ENCODE measurements at regions not wholly inside any gene's neighbourhood (a gene's known extent, or its start where the extent isn't known, plus 50 kb on each side); places are given as distances from the start of the nearest gene placed in this dataset.

DNA sequence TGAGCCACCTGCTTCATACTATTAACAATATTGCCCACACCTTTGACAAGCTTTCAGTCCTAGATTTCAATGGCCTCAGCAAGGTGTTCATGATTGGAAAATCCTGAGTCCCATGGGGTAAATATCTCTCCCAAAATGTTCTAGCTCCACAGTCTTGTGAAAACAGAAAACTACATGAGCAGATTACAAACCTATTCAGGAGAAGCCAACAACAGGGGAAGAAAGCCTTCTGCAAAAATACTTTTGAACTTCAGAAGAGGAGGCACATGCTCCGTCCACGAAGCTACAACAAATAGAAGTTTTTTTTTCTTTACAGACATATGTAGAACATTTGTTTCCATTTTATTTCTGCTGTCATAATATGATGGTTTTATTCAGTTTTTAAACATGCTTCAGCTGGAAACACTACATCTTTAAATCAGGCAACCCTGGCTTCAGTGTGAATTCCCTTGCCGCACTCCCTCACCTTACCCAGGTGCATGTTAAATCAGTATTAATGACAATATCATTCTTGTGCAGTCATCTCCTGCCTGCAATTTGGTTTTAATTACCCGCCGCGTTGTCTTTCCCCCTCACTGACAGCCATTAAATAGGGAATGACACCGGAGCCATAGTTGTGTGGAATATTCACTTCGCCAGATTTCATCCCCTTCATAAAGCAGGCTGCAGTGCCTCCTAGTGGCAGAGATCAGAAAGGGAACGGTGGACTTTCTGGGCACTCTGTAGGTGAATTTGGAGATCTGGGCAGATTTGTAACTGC, 725.5 kb upstream of the ARRDC4 start:
- peak; percentile 57 for DNase-seq (ENCODE audit: low read depth)
- TF ChIP-seq, protein P1, sequence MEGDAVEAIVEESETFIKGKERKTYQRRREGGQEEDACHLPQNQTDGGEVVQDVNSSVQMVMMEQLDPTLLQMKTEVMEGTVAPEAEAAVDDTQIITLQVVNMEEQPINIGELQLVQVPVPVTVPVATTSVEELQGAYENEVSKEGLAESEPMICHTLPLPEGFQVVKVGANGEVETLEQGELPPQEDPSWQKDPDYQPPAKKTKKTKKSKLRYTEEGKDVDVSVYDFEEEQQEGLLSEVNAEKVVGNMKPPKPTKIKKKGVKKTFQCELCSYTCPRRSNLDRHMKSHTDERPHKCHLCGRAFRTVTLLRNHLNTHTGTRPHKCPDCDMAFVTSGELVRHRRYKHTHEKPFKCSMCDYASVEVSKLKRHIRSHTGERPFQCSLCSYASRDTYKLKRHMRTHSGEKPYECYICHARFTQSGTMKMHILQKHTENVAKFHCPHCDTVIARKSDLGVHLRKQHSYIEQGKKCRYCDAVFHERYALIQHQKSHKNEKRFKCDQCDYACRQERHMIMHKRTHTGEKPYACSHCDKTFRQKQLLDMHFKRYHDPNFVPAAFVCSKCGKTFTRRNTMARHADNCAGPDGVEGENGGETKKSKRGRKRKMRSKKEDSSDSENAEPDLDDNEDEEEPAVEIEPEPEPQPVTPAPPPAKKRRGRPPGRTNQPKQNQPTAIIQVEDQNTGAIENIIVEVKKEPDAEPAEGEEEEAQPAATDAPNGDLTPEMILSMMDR (IDR thresholded peaks at IDR 0.05; ENCODE audit: insufficient read depth, low read depth, low read length): peak; percentile 94
- H3K4me3 ChIP-seq (ENCODE audit: low read depth, low read length): peak overlapping the region; percentile 38

DNA sequence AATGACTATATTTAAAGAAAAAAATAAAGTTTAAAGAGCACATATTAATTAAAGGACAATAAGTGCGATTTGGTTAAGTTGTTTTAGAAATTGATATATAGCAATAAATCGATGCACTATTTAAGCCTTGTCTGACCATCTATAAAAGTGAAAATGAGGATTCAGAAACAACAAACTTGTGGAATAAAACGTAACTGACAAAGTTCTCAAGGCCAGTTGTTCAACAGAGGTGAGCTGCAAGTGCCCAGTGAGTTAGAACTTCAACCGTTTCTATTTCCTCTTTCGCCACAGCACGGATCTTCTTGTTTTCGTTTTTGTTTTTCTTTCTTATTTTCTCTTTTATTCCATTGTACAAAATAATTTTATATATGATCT, 724.9 kb upstream of the ARRDC4 start:
- H3K4me3 ChIP-seq (ENCODE audit: low read depth, low read length): peak overlapping the region; percentile 38
- DNase-seq (ENCODE audit: low read depth): peak; percentile 5
- TF ChIP-seq, protein P1 (IDR thresholded peaks at IDR 0.05; ENCODE audit: insufficient read depth, low read depth, low read length): no peak

DNA sequence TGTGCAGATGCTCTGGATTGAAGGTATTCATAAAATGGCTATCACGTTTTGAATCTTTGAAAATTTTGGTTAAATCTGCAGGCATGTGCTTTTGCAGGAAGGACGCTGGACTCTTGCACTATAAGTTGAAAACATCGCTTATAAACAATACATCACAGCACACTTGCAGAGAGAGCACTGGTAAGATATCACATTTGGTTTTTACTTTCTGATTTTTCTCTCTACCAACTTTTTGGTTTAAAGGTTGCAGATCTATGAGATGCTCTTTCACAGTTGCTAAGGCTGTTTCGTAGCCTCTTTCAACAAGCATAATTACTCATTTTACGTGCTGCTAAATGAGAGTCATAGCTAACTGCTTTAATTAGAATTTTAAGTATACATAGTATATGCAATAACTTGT, 724.4 kb upstream of the ARRDC4 start:
- DNase-seq (ENCODE audit: low read depth): no peak
- H3K4me3 ChIP-seq (ENCODE audit: low read depth, low read length): no peak overlapping the region
- TF ChIP-seq, protein P1 (IDR thresholded peaks at IDR 0.05; ENCODE audit: insufficient read depth, low read depth, low read length): no peak

DNA sequence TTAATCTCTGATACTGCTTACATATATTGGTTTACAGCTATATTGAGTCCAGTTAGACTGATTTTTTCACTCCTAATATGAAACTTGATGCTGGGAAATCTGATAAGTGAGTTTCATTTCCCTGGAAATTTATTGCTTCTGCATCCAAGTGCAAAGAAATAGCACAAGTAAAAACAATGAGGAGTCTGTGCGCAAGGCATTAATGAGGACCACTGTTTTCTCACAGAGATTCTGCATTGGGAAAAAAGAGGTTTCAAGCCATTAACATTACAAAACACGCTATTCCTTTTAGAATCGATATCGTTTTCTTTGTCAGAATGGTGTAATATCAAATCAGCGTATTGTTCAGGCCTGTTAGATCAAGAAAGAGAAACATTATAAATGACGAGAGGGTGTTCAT, 723.3 kb upstream of the ARRDC4 start:
- TF ChIP-seq, protein P1 (IDR thresholded peaks at IDR 0.05; ENCODE audit: insufficient read depth, low read depth, low read length): no peak
- no peak for DNase-seq (ENCODE audit: low read depth)
- H3K4me3 ChIP-seq (ENCODE audit: low read depth, low read length): no peak overlapping the region

DNA sequence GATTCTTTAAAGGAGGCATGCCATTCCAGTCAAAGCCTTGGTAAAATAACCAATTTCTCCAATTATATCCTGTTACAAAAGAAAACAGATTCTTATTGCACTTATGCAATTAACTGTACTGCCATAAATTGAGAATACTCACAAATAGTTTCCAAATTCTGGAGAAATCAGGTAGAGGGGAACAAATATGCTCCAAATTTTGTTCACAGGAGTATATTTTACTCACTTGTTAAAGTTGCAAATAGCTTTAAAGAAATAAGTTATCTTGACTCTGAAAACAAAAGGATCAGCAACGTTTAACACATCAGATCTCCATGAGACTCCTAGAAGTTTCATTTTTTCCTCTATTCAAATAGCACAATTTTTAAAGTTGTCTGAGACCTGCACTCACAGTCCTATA, 712.1 kb upstream of the ARRDC4 start:
- DNase-seq (ENCODE audit: low read depth): no peak
- no peak overlapping the region for H3K4me3 ChIP-seq (ENCODE audit: low read depth, low read length)
- TF ChIP-seq, protein P1 (IDR thresholded peaks at IDR 0.05; ENCODE audit: insufficient read depth, low read depth, low read length): no peak

DNA sequence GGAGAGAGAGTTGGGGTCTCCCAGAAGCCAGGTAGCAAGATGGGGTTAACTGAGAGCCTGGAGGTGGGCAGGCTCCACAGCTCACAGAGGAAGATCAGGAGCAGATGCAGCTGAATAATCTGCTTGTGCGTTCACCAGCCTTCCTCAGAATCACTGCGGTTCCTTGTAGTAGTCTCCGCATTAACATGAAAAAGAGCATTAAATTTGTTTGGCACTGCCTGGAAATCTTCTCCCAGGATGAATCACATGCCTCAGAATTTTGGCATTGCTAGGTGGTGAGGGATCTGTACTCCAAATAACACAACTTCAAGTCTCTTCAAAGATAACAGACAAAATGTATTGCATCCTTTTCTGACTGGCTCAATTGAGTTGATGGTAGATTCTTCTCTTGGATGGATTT, 700.6 kb upstream of the ARRDC4 start:
- H3K4me3 ChIP-seq (ENCODE audit: low read depth, low read length): no peak overlapping the region
- TF ChIP-seq, protein P1 (IDR thresholded peaks at IDR 0.05; ENCODE audit: insufficient read depth, low read depth, low read length): no peak
- no peak for DNase-seq (ENCODE audit: low read depth)

DNA sequence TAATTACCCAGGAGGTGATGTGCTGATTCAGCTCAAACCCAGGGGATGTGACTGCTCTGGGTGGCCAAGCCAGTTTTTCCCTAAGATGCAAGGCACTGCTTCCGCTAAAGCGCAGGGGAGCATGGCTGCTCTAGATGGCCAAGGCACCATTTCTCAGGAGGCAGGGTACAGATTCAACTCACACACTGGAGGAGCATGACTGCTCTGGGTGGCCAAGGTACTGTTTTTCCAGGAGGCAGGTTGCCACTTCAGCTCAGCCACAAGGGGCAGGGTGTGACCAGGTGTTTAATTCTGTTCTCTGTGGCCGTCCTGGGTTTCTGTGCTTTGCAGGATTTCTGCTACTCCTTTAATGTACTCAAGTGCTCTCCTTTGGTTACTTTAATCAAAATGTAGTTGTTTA, 659.3 kb upstream of the ARRDC4 start:
- H3K4me3 ChIP-seq (ENCODE audit: low read depth, low read length): no peak overlapping the region
- TF ChIP-seq, protein P1 (IDR thresholded peaks at IDR 0.05; ENCODE audit: insufficient read depth, low read depth, low read length): no peak
- no peak for DNase-seq (ENCODE audit: low read depth)

All from fibroblast of villous mesenchyme (primary cell).